HG03575 (cell line): ENCODE measurements at regions not wholly inside any gene's neighbourhood (a gene's known extent, or its start where the extent isn't known, plus 50 kb on each side); places are given as distances from the start of the nearest gene placed in this dataset.

Experiments
- ATAC-seq: cut with Tn5 transposase; IDR thresholded peaks from one replicate; pipeline ENCODE4 v1.9.1; 2021; ENCODE audit not compliant: unreplicated experiment, insufficient number of reproducible peaks, low FRiP score; ENCODE audit errors: extremely low read depth

DNA sequence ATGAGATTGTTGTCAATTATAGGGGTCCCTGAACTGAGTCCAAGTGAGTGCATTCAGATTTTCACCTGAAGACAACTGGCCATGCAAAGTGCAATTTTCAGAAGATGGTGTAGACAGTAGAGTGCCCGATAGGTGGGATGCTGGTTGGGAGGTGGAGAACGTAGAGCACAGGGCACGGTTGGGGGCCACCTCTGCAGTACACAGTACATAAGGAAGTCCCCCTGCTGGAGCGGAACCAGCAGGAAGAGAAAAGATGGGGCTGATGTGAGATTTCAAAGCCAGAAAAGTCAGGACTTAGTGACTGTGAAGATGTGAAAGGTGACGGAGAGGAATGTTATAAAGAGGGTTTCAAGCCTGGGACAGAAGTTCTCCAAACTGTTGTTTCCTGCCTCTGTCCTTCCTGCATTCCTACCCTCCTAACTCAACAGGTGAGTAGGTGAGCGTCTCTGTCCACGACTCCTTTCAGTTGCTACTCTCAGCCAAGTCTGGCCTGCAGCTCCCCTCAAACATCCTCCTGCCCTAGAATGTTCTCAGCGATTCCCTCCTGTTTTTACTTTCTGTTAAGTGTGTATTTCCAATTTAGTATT is 330.8 kb downstream of the PRL start:
- no peak for ATAC-seq

GRCh38 chr6:21967056-21967974 is 329.5 kb downstream of the PRL start:
- ATAC-seq, result no peak

- no peak for ATAC-seq
Measured at GRCh38 chr6:21968411-21968810, 328.4 kb downstream of the PRL start.

- no peak for ATAC-seq
Measured at GRCh38 chr6:21969192-21969591, 327.6 kb downstream of the PRL start.

- ATAC-seq, result no peak
Measured at GRCh38 chr6:21970569-21971300, 326.1 kb downstream of the PRL start.

GRCh38 chr6:21971541-21971940 is 325.3 kb downstream of the PRL start:
- ATAC-seq, result no peak

DNA sequence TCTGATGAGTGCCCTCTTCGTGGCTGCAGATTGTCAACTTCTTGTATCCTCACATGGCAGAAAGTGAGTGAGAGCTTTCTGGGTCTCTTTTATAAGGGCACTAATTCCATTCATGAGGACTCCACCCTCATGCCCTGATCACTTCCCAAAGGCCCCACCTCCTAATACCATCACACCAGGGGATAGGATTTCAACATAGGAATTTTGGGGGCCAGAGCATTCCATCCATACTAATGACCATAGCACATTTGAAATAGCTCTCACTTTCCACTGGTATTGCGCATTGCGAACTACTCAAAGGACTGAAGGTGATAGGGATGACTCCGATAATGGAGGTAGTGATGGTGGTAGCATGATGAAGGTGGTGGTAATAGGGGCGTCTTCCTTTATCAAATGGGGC is 324.3 kb downstream of the PRL start:
- ATAC-seq, result no peak

GRCh38 chr6:21977346-21977745 is 319.5 kb downstream of the PRL start:
- no peak for ATAC-seq

DNA sequence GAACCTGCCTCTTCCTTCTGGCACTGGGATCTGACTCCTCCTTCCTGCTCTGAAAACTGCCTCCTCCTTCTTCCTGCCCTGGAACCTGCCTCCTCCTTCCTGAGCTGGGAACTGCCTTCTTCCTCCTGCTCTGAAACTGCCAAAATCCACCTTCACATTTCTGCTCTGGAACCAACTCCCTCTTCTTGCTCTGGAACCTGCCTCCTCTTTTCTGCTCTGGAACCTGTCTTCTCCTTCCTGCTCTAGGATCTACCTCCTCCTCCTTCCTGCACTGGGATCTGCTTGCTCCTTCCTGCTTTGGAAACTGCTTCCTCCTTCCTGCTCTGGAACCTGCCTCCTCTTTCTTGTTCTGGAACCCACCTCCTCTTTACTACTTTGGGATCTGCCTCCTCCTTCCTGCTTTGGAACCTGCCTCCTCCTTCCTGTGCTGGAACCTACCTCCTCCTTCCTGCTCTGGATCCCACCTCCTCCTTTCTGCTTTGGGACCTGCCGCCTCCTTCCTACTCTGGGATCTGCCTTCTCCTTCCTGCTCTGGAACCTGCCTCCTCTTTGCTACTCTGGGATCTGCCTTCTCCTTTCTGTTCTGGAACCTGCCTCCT is 315.5 kb downstream of the PRL start:
- ATAC-seq, result no peak

DNA sequence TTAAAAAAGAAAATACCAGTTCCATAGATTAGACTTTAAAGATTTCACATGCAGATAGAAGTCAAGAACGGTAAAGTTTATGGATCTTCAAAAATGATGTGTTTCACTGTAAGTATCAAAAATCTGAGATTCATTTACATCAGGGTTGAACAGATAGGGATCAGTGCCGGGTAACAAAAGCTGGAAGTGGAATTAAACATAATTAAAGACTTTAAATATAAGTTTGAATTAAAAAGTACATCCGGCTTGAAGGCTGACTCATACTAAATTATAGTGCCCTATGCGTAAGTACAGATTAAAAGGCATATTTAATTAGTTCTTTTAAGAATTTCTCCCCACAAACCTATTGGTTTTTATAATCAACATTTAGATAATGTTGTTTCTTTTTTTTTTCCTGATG is 312.7 kb downstream of the PRL start:
- ATAC-seq, result no peak

DNA sequence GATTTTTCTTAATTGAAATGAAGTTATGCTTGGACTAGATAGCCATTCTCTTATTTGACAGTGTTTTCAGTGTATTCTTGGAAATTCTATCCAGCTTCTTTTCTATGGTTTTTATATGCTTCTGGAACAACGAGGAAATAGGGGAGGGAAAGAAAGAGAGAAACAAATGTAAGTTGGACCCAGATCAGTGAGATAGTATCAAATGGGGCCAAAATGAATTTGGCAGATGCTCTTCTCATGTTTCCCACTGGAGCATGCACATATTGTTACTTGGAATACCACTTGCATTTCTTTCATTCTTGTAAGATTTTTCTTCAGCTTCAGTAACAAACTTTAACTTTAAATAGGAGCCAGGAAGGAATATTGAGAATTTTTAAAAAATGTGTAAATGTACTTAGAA is 312.3 kb downstream of the PRL start:
- ATAC-seq, result no peak

- ATAC-seq, result no peak
Measured at GRCh38 chr6:21985904-21986303, 310.9 kb downstream of the PRL start.

- ATAC-seq, result no peak
Measured at GRCh38 chr6:21986703-21987102, 310.1 kb downstream of the PRL start.

DNA sequence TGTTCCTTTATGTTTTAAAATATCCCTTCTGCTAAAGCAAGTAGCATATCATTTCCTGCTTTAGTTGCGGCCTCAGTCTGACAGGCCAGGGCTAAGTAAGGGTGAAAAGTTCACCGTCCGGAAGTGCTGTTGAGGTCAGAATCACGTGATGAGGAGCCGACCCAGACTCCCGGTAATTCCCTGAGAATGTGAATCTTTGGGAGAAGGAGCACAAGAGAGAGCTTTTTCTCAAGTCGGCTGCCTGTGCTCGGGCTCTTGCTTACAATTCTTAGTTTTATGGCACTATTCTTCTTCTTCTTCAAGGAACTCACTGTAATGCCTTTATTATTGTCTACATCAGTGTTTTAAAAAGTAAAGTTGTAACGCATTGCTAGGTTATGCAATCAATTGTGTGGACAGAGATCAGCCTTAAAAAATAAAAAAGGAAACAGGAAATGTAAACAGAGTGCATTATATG is 309.3 kb downstream of the PRL start:
- peak; percentile 57 for ATAC-seq

GRCh38 chr6:21990577-21990976 is 306.3 kb downstream of the PRL start:
- no peak for ATAC-seq

GRCh38 chr6:21992178-21992967 is 304.5 kb downstream of the PRL start:
- no peak for ATAC-seq

DNA sequence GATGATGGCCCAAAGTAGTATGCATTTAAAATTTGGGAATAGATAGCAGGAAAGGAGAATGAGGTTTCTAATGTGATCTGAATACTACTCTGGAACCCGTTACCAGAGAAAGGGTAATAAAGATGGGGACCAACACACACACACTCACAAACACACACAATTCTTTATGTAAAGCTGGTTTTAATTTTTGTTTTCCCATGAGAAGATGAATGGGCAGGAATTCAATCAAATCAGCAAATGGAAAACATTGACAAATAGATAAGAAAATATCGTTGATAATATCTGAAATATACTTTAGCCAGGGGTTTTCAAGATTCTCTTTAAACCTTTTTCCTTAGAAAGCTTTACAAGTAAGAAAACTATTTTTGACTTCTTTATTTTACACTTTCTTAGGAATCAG is 303.0 kb downstream of the PRL start:
- no peak for ATAC-seq

DNA sequence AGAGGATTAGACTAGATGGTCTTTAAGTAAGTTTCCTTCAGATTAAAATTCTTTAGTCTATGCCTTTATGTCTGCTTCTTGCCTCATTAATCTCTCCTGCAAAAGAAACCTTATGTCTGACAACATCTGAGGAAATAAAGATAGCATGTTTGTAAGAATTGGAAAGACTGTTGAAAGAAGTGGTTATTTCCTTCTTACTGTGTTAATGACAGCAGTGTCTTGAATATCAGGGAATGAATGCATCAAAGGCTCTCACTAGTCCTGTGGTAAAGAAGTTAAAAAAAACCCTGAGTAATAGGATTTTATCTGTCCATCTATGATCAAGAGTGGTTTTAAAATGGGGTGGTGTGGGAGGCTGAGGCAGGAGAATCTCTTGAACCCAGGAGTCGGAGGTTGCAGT is 302.0 kb downstream of the PRL start:
- no peak for ATAC-seq

- no peak for ATAC-seq
Measured at GRCh38 chr6:21995318-21995717, 301.5 kb downstream of the PRL start.
